ENCODE measurements at regions not wholly inside any gene's neighbourhood (a gene's known extent, or its start where the extent isn't known, plus 50 kb on each side); places are given as distances from the start of the nearest gene placed in this dataset.

- ChIA-PET POLR2A (no interaction called here), CTCF (no interaction called here)
- DNase-seq: no peak
- Mint-ChIP-seq H3K27ac (no peak overlapping the region), H3K9me3 (no peaks in the 10 kb centered on the region), H3K4me3 (no peak overlapping the region), H3K36me3 (ENCODE audit: low read depth) (no peaks in the 10 kb centered on the region), H3K4me1 (no peaks in the 10 kb centered on the region), H3K27me3 (peaks cover 16% of the 10 kb centered on the region)
These were observed 126.0 kb upstream of the RET start for GRCh38 chr10:42950606-42951485.

- peaks cover 16% of the 10 kb centered on the region for H3K27me3 Mint-ChIP-seq
- no peaks in the 10 kb centered on the region for H3K4me1 Mint-ChIP-seq
- no peak overlapping the region for H3K27ac Mint-ChIP-seq
- ChIA-PET CTCF (no interaction called here), POLR2A (no interaction called here)
- H3K36me3 Mint-ChIP-seq (ENCODE audit: low read depth): no peaks in the 10 kb centered on the region
- H3K4me3 Mint-ChIP-seq: no peak overlapping the region
- DNase-seq: no peak
- H3K9me3 Mint-ChIP-seq: no peaks in the 10 kb centered on the region
These were observed 125.2 kb upstream of the RET start for GRCh38 chr10:42951486-42952251.

- Mint-ChIP-seq H3K9me3 (no peaks in the 10 kb centered on the region), H3K36me3 (ENCODE audit: low read depth) (no peaks in the 10 kb centered on the region), H3K27me3 (peaks cover 17% of the 10 kb centered on the region), H3K27ac (no peak overlapping the region), H3K4me1 (no peaks in the 10 kb centered on the region), H3K4me3 (no peak overlapping the region)
- DNase-seq: no peak
- POLR2A ChIA-PET: no interaction called here
- CTCF ChIA-PET: no interaction called here
These were observed 124.5 kb upstream of the RET start for GRCh38 chr10:42952349-42952748.

GRCh38 chr10:42952931-42953683 lies 123.8 kb upstream of the RET start:
- H3K27me3 Mint-ChIP-seq: peaks cover 15% of the 10 kb centered on the region
- no peak overlapping the region for H3K27ac Mint-ChIP-seq
- ChIA-PET POLR2A (no interaction called here), CTCF (no interaction called here)
- no peaks in the 10 kb centered on the region for H3K36me3 Mint-ChIP-seq (ENCODE audit: low read depth)
- H3K4me1 Mint-ChIP-seq: no peaks in the 10 kb centered on the region
- no peak for DNase-seq
- no peak overlapping the region for H3K4me3 Mint-ChIP-seq
- no peaks in the 10 kb centered on the region for H3K9me3 Mint-ChIP-seq

GRCh38 chr10:42953684-42954674 lies 122.9 kb upstream of the RET start:
- ChIA-PET CTCF (no interaction called here), POLR2A (no interaction called here)
- Mint-ChIP-seq H3K9me3 (no peaks in the 10 kb centered on the region), H3K36me3 (ENCODE audit: low read depth) (no peaks in the 10 kb centered on the region), H3K4me3 (no peak overlapping the region), H3K27me3 (peaks cover 10% of the 10 kb centered on the region), H3K4me1 (no peaks in the 10 kb centered on the region), H3K27ac (no peak overlapping the region)
- no peak for DNase-seq

GRCh38 chr10:42954766-42955492 lies 121.9 kb upstream of the RET start:
- H3K27me3 Mint-ChIP-seq: peaks cover 7% of the 10 kb centered on the region
- ChIA-PET CTCF (no interaction called here), POLR2A (no interaction called here)
- no peaks in the 10 kb centered on the region for H3K4me1 Mint-ChIP-seq
- no peak for DNase-seq
- H3K36me3 Mint-ChIP-seq (ENCODE audit: low read depth): no peaks in the 10 kb centered on the region
- no peak overlapping the region for H3K4me3 Mint-ChIP-seq
- no peak overlapping the region for H3K27ac Mint-ChIP-seq
- no peaks in the 10 kb centered on the region for H3K9me3 Mint-ChIP-seq

GRCh38 chr10:42955493-42955889 lies 121.4 kb upstream of the RET start:
- Mint-ChIP-seq H3K9me3 (no peaks in the 10 kb centered on the region), H3K27me3 (peaks cover 6% of the 10 kb centered on the region), H3K36me3 (ENCODE audit: low read depth) (no peaks in the 10 kb centered on the region), H3K27ac (no peak overlapping the region), H3K4me3 (no peak overlapping the region), H3K4me1 (no peaks in the 10 kb centered on the region)
- ChIA-PET CTCF (no interaction called here), POLR2A (no interaction called here)
- DNase-seq: no peak

GRCh38 chr10:42956045-42956444 lies 120.8 kb upstream of the RET start:
- Mint-ChIP-seq H3K4me1 (no peaks in the 10 kb centered on the region), H3K4me3 (no peak overlapping the region), H3K9me3 (no peaks in the 10 kb centered on the region), H3K27me3 (peaks cover 3% of the 10 kb centered on the region), H3K36me3 (ENCODE audit: low read depth) (no peaks in the 10 kb centered on the region), H3K27ac (no peak overlapping the region)
- DNase-seq: no peak
- ChIA-PET CTCF (no interaction called here), POLR2A (no interaction called here)

GRCh38 chr10:42958142-42958868 lies 118.6 kb upstream of the RET start:
- no peak for DNase-seq
- no peaks in the 10 kb centered on the region for H3K9me3 Mint-ChIP-seq
- no peaks in the 10 kb centered on the region for H3K4me1 Mint-ChIP-seq
- ChIA-PET CTCF (interaction anchor here (0.5 kb wide), 1 partner anchor 102 kb away, joined by 4 read pairs; no protein-coding TSS in a partner anchor), POLR2A (no interaction called here)
- peaks cover 3% of the 10 kb centered on the region for H3K27me3 Mint-ChIP-seq
- no peak overlapping the region for H3K27ac Mint-ChIP-seq
- H3K36me3 Mint-ChIP-seq (ENCODE audit: low read depth): no peaks in the 10 kb centered on the region
- H3K4me3 Mint-ChIP-seq: no peak overlapping the region

GRCh38 chr10:42959833-42960232 lies 117.0 kb upstream of the RET start:
- Mint-ChIP-seq H3K27me3 (peaks cover 8% of the 10 kb centered on the region), H3K9me3 (no peaks in the 10 kb centered on the region), H3K4me1 (no peaks in the 10 kb centered on the region), H3K4me3 (no peak overlapping the region), H3K36me3 (ENCODE audit: low read depth) (no peaks in the 10 kb centered on the region), H3K27ac (no peak overlapping the region)
- no peak for DNase-seq
- ChIA-PET POLR2A (no interaction called here), CTCF (no interaction called here)

GRCh38 chr10:42960491-42960990 lies 116.3 kb upstream of the RET start:
- no peaks in the 10 kb centered on the region for H3K4me1 Mint-ChIP-seq
- H3K36me3 Mint-ChIP-seq (ENCODE audit: low read depth): no peaks in the 10 kb centered on the region
- H3K9me3 Mint-ChIP-seq: no peaks in the 10 kb centered on the region
- CTCF ChIA-PET: no interaction called here
- H3K4me3 Mint-ChIP-seq: no peak overlapping the region
- POLR2A ChIA-PET: no interaction called here
- peaks cover 10% of the 10 kb centered on the region for H3K27me3 Mint-ChIP-seq
- no peak overlapping the region for H3K27ac Mint-ChIP-seq
- DNase-seq: no peak
